GM23338 (cell line): ENCODE measurements at regions not wholly inside any gene's neighbourhood (a gene's known extent, or its start where the extent isn't known, plus 50 kb on each side); places are given as distances from the start of the nearest gene placed in this dataset.

Experiments
- ATAC-seq: fragments of 200-7000 bp; cut with Tn5 transposase; 3 replicates; pipeline ENCODE4 v1.9.1; 2020
- DNase-seq: peaks from one replicate; pipeline ENCODE4 v3.0.0-alpha.2; 2015; ENCODE audit warnings: low spot score
- H2AFZ ChIP-seq: fragments of 200-600 bp; sonication (generic); 2 replicates; pipeline ENCODE4 v1.8.0; 2016; ENCODE audit warnings: antibody characterized with exemption, mild to moderate bottlenecking, moderate library complexity
- H3F3A ChIP-seq: fragments of 200-600 bp; sonication (generic); replicated peaks from 2 replicates; pipeline ENCODE4 v1.8.0; 2017; ENCODE audit warnings: antibody characterized with exemption, mixed run types, low read depth
- H3K27ac ChIP-seq: fragments of 200-600 bp; sonication (generic); 2 replicates; pipeline ENCODE4 v1.6.1; 2016; ENCODE audit warnings: low read depth
- H3K27me3 ChIP-seq: fragments of 200-600 bp; sonication (generic); 2 replicates; pipeline ENCODE4 v1.8.0; 2016; ENCODE audit warnings: mild to moderate bottlenecking, mixed run types, moderate library complexity; ENCODE audit not compliant: insufficient read depth
- H3K36me3 ChIP-seq: fragments of 200-600 bp; sonication (generic); 2 replicates; pipeline ENCODE4 v1.8.0; 2016; ENCODE audit warnings: mild to moderate bottlenecking; ENCODE audit not compliant: insufficient read depth
- H3K4me1 ChIP-seq: fragments of 200-600 bp; sonication (generic); 2 replicates; pipeline ENCODE4 v1.8.0; 2016; ENCODE audit warnings: mild to moderate bottlenecking, moderate library complexity; ENCODE audit not compliant: insufficient read depth
- H3K4me2 ChIP-seq: fragments of 200-600 bp; sonication (generic); 2 replicates; pipeline ENCODE4 v1.7.1; 2017; ENCODE audit warnings: mixed run types
- H3K4me3 ChIP-seq: fragments of 200-600 bp; sonication (generic); 2 replicates; pipeline ENCODE4 v1.6.1; 2016; ENCODE audit warnings: mixed run types
- H3K79me2 ChIP-seq: fragments of 200-600 bp; sonication (generic); replicated peaks from 2 replicates; pipeline ENCODE4 v1.8.0; 2017; ENCODE audit warnings: mild to moderate bottlenecking; ENCODE audit not compliant: insufficient read depth
- H3K9me2 ChIP-seq: fragments of 200-600 bp; sonication (generic); 2 replicates; pipeline ENCODE4 v1.8.0; 2017; ENCODE audit not compliant: insufficient read depth
- H4K20me1 ChIP-seq: fragments of 200-600 bp; sonication (generic); replicated peaks from 2 replicates; pipeline ENCODE4 v1.8.0; 2017; ENCODE audit warnings: mild to moderate bottlenecking; ENCODE audit not compliant: insufficient read depth
- H3K27ac Mint-ChIP-seq: 2 replicates; pipeline ENCODE4 v1.8.0; 2020; ENCODE audit warnings: inconsistent platforms, mild to moderate bottlenecking, moderate library complexity, mixed read lengths
- H3K27me3 Mint-ChIP-seq: 3 replicates; pipeline ENCODE4 v1.8.0; 2022; ENCODE audit warnings: low read depth, mild to moderate bottlenecking, moderate library complexity, mixed read lengths, inconsistent platforms; ENCODE audit not compliant: insufficient read depth, poor library complexity
- H3K36me3 Mint-ChIP-seq: 3 replicates; pipeline ENCODE4 v1.8.0; 2021; ENCODE audit warnings: low read depth, mild to moderate bottlenecking, inconsistent platforms, moderate library complexity, mixed read lengths
- H3K4me1 Mint-ChIP-seq: 3 replicates; pipeline ENCODE4 v1.8.0; 2020; ENCODE audit warnings: mild to moderate bottlenecking, inconsistent platforms, mixed read lengths
- H3K4me3 Mint-ChIP-seq: 3 replicates; pipeline ENCODE4 v1.8.0; 2021; ENCODE audit warnings: moderate library complexity, mild to moderate bottlenecking, inconsistent platforms, mixed read lengths
- H3K9me3 Mint-ChIP-seq: 3 replicates; pipeline ENCODE4 v1.8.0; 2020; ENCODE audit warnings: moderate library complexity, mild to moderate bottlenecking, inconsistent platforms, mixed read lengths
- CTCF ChIP-seq, 2 experiments: fragments of 200-600 bp in 1 of 2; sonication (generic) in 1 of 2; conservative IDR thresholded peaks; 2 replicates each; pipeline versions ENCODE4 v1.5.1 to v1.6.1; 2016 to 2017; ENCODE audit warnings: antibody characterized with exemption in 2 of 2, low read depth in 2 of 2, mild to moderate bottlenecking in 2 of 2, moderate library complexity in 1 of 2
- EZH2 ChIP-seq: fragments of 200-600 bp; sonication (generic); IDR thresholded peaks from one replicate; pipeline ENCODE4 v1.8.0; 2017; ENCODE audit warnings: antibody characterized with exemption, mild to moderate bottlenecking, low read depth; ENCODE audit not compliant: unreplicated experiment
- EZH2phosphoT487 ChIP-seq: fragments of 200-600 bp; sonication (generic); IDR thresholded peaks from one replicate; pipeline ENCODE4 v1.8.1; 2018; ENCODE audit warnings: antibody characterized with exemption; ENCODE audit not compliant: unreplicated experiment
- JUNB ChIP-seq: IDR thresholded peaks from one replicate; pipeline ENCODE4 v1.6.1; 2016; ENCODE audit warnings: antibody characterized with exemption; ENCODE audit not compliant: unreplicated experiment
- NANOG ChIP-seq: IDR thresholded peaks from 2 replicates; pipeline ENCODE4 v1.6.1; 2016; ENCODE audit warnings: antibody characterized with exemption, borderline replicate concordance
- POLR2AphosphoS5 ChIP-seq: IDR thresholded peaks from 2 replicates; pipeline ENCODE4 v1.6.1; 2016; ENCODE audit warnings: antibody characterized with exemption, low read depth
- REST ChIP-seq: IDR thresholded peaks from one replicate; pipeline ENCODE4 v1.6.1; 2018; ENCODE audit warnings: antibody characterized with exemption; ENCODE audit not compliant: unreplicated experiment
- STAT1 ChIP-seq: IDR thresholded peaks from one replicate; pipeline ENCODE4 v1.6.1; 2016; ENCODE audit warnings: antibody characterized with exemption; ENCODE audit not compliant: unreplicated experiment
- ZNF114 ChIP-seq: fragments of 250-450 bp; sonication (Bioruptor Pico); IDR thresholded peaks from 2 replicates; pipeline ENCODE4 v1.5.0; 2020; ENCODE audit warnings: mild to moderate bottlenecking, moderate library complexity
- ZNF331 ChIP-seq: fragments of 250-450 bp; sonication (Bioruptor Pico); IDR thresholded peaks from 2 replicates; pipeline ENCODE4 v1.5.0; 2020; ENCODE audit warnings: low read depth, mild to moderate bottlenecking, moderate library complexity
- ZNF462 ChIP-seq: fragments of 250-450 bp; sonication (Bioruptor Pico); IDR thresholded peaks from 2 replicates; pipeline ENCODE4 v1.5.0; 2020; ENCODE audit warnings: mild to moderate bottlenecking, moderate library complexity

- DNase-seq (peak; percentile 66), ATAC-seq (peak; percentile 92)
- H3K4me3 Mint-ChIP-seq: no peak overlapping the region
- no peaks in the 10 kb centered on the region for H3K36me3 ChIP-seq
- H3K4me1 ChIP-seq: no peaks in the 10 kb centered on the region
- no peaks in the 10 kb centered on the region for H3K9me2 ChIP-seq
- no peak overlapping the region for H3K4me2 ChIP-seq
- no peak for TF ChIP-seq NANOG
- TF ChIP-seq CTCF (conservative IDR thresholded peaks at IDR 0.05; ENCODE audit: low read depth in 2 of 2): peak; percentile 45 to 46
- H2AFZ ChIP-seq: no peak overlapping the region
- H3K9me3 Mint-ChIP-seq: no peaks in the 10 kb centered on the region
- no peaks in the 10 kb centered on the region for H3F3A ChIP-seq
- H3K27ac Mint-ChIP-seq: no peak overlapping the region
- H3K27me3 ChIP-seq: no peaks in the 10 kb centered on the region
- H3K36me3 Mint-ChIP-seq: no peaks in the 10 kb centered on the region
- no peaks in the 10 kb centered on the region for H3K79me2 ChIP-seq
- no peak overlapping the region for H3K4me3 ChIP-seq
- no peak overlapping the region for H3K27ac ChIP-seq
- no peaks in the 10 kb centered on the region for H3K27me3 Mint-ChIP-seq
- no peaks in the 10 kb centered on the region for H4K20me1 ChIP-seq
- no peaks in the 10 kb centered on the region for H3K4me1 Mint-ChIP-seq
Measured at GRCh38 chr7:17548014-17548653, 249.7 kb downstream of the AHR start.

GRCh38 chr7:17549406-17549805 lies 251.0 kb downstream of the AHR start:
- DNase-seq (no peak), ATAC-seq (no peak)
- Histone ChIP-seq H2AFZ (no peak overlapping the region), H3F3A (no peaks in the 10 kb centered on the region), H3K4me1 (no peaks in the 10 kb centered on the region), H3K36me3 (no peaks in the 10 kb centered on the region), H3K4me3 (no peak overlapping the region), H4K20me1 (no peaks in the 10 kb centered on the region), H3K9me2 (peaks cover 5% of the 10 kb centered on the region; the same call in 1 of the 2 replicates), H3K4me2 (no peak overlapping the region), H3K27ac (no peak overlapping the region), H3K27me3 (no peaks in the 10 kb centered on the region), H3K79me2 (no peaks in the 10 kb centered on the region)
- Mint-ChIP-seq H3K4me3 (no peak overlapping the region), H3K36me3 (no peaks in the 10 kb centered on the region), H3K27me3 (no peaks in the 10 kb centered on the region), H3K27ac (no peak overlapping the region), H3K9me3 (no peaks in the 10 kb centered on the region), H3K4me1 (no peaks in the 10 kb centered on the region)
- TF ChIP-seq EZH2 (no peak), NANOG (no peak), EZH2phosphoT487 (no peak), ZNF462 (CRISPR knock-in tag) (no peak), ZNF114 (CRISPR knock-in tag) (no peak), REST (no peak), JUNB (no peak), STAT1 (no peak), ZNF331 (CRISPR knock-in tag) (no peak), POLR2AphosphoS5 (no peak)
